ENCODE measurements at regions not wholly inside any gene's neighbourhood (a gene's known extent, or its start where the extent isn't known, plus 50 kb on each side); places are given as distances from the start of the nearest gene placed in this dataset.

- TF ChIP-seq CHD7 (IDR thresholded peaks at IDR 0.05; ENCODE audit: low read depth, low read length) (no peak), ZNF431 (CRISPR knock-in tag; IDR thresholded peaks at IDR 0.05) (no peak), E2F3 (CRISPR knock-in tag; IDR thresholded peaks at IDR 0.05) (no peak), CC2D1A (IDR thresholded peaks at IDR 0.05) (no peak), RUNX1 (IDR thresholded peaks at IDR 0.05; ENCODE audit: low read depth) (no peak), ZFP91 (CRISPR knock-in tag; IDR thresholded peaks at IDR 0.05) (no peak), CBFA2T3 (IDR thresholded peaks at IDR 0.05) (no peak), ZNF41 (CRISPR knock-in tag; conservative IDR thresholded peaks at IDR 0.05) (no peak)
- TF ChIP-seq, protein P1, sequence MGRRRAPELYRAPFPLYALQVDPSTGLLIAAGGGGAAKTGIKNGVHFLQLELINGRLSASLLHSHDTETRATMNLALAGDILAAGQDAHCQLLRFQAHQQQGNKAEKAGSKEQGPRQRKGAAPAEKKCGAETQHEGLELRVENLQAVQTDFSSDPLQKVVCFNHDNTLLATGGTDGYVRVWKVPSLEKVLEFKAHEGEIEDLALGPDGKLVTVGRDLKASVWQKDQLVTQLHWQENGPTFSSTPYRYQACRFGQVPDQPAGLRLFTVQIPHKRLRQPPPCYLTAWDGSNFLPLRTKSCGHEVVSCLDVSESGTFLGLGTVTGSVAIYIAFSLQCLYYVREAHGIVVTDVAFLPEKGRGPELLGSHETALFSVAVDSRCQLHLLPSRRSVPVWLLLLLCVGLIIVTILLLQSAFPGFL (CRISPR knock-in tag; IDR thresholded peaks at IDR 0.05) = no peak
- TF ChIP-seq, protein P2, sequence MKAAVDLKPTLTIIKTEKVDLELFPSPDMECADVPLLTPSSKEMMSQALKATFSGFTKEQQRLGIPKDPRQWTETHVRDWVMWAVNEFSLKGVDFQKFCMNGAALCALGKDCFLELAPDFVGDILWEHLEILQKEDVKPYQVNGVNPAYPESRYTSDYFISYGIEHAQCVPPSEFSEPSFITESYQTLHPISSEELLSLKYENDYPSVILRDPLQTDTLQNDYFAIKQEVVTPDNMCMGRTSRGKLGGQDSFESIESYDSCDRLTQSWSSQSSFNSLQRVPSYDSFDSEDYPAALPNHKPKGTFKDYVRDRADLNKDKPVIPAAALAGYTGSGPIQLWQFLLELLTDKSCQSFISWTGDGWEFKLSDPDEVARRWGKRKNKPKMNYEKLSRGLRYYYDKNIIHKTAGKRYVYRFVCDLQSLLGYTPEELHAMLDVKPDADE (conservative IDR thresholded peaks at IDR 0.05; ENCODE audit: control insufficient read depth, low read depth, low read length) = no peak
These were observed 65.7 kb upstream of the IL12A start (continued) for GRCh38 chr3:159922861-159923312.
